GM18498 (cell line): ENCODE measurements at regions not wholly inside any gene's neighbourhood (a gene's known extent, or its start where the extent isn't known, plus 50 kb on each side); places are given as distances from the start of the nearest gene placed in this dataset.
"Not testable (repeated sequence)": the region's sequence is repeated elsewhere in the genome, so short reads cannot be mapped to it uniquely, and the experiment has no call there.

Experiments
- ATAC-seq: cut with Tn5 transposase; IDR thresholded peaks from one replicate; pipeline ENCODE4 v1.9.1; 2021; ENCODE audit warnings: mild to moderate bottlenecking, moderate library complexity; ENCODE audit not compliant: unreplicated experiment

DNA sequence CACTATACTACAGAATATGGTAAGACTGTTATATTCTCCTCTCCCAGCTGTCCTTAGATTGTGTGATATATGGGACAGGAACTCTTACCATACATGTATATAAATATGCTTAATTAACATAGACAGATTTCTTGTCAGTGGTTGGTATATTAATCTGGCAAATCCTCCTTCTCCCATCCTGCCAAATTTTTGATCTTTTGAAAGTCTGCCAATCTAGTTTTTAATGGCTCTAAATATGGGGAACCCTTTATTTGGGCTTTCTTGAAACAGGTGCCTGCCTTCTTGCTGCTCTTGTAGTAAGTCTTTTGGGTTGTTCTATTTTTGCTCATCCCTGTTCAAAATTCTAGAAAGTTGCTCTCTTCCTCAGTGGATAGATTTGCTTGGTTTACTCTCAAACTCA lies 63.5 kb downstream of the SPATA31D1 start:
- no peak for ATAC-seq

DNA sequence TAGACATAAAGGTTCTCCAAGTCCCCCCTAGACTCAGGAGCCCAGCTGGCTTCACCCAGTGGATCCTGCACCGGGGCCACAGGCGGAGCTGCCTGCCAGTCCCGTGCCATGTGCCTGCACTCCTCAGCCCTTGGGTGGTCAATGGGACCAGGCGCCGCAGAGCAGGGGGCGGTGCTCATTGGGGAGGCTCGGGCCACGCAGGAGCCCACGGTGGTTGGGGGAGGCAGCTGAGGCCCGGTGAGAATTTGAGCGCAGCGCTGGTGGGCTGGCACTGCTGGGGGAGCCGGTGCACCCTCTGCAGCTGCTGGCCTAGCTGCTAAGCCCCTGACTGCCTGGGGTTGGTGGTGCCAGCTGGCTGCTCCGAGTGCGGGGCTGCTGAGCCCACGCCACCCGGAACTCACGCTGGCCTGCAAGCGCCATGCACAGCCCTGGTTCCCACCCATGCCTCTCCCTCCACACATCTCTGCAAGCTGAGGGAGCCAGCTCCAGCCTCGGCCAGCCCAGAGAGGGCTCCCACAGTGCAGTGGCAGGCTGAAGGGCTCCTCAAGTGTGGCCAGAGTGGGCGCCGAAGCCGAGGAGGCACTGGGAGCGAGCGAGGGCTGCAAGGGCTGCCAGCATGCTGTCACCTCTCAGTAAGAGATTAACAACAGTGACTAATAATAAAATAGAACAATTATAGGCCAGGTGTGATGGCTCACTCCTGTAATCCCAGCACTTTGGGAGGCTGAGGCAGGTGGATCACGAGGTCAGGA lies 65.9 kb downstream of the SPATA31D1 start:
- ATAC-seq, result no peak

DNA sequence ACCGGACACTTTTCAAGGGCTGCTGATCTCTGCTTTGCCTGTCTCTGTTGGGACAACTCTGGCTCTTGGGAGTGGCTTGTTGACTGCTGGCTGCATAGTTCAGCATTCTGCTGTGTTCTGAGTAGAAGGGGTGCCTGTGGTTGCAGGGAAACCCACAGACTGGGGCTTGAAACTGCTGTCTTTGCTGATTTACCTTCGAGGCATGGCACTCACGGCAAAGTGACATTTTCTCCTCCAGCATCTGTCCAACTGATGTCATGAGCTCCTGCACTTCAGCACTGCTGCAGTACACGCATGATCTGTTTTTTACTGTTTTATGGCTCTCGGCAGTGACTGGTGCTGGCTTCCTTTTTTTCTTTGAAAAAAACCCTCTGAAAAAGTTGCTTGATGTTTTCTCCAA lies 69.2 kb downstream of the SPATA31D1 start:
- ATAC-seq, result no peak

DNA sequence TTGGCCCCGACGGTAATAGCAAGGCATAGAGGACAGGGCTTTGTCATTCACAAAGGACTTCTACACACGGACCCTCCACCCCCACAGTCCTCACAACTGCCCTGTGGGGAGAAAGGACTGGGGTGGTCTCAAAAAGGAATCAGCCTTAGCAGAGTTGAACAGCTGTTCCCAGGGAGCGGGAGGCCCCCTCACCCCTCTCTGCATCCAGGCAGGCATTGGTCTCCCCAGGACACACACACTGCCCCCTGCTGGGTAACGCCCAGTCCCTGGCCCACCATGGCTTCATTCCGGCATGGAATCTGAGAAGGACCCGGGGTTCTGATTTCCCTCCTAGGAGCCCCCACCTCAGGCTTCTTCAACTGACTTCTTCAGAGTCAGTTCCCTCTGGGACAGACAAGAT lies 73.2 kb downstream of the SPATA31D1 start:
- not testable (repeated sequence) for ATAC-seq

DNA sequence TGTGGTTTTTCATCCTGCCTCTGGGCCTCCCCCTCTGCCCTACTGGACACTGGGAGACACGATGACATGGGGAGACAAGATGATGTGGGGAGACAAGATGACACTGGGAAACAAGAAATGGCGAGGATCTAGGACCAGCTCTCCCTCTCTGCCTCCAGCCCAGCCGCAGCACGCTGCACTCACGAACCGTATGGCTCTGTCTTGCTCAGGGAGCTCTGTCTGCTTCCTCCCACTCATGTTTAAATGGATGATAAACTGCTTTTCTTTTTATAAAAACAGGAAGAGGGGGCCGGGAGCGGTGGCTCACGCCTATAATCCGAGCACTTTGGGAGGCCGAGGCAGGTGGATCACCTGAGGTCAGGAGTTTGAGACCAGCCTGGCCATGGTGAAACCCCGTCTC lies 73.7 kb downstream of the SPATA31D1 start:
- ATAC-seq, result no peak

DNA sequence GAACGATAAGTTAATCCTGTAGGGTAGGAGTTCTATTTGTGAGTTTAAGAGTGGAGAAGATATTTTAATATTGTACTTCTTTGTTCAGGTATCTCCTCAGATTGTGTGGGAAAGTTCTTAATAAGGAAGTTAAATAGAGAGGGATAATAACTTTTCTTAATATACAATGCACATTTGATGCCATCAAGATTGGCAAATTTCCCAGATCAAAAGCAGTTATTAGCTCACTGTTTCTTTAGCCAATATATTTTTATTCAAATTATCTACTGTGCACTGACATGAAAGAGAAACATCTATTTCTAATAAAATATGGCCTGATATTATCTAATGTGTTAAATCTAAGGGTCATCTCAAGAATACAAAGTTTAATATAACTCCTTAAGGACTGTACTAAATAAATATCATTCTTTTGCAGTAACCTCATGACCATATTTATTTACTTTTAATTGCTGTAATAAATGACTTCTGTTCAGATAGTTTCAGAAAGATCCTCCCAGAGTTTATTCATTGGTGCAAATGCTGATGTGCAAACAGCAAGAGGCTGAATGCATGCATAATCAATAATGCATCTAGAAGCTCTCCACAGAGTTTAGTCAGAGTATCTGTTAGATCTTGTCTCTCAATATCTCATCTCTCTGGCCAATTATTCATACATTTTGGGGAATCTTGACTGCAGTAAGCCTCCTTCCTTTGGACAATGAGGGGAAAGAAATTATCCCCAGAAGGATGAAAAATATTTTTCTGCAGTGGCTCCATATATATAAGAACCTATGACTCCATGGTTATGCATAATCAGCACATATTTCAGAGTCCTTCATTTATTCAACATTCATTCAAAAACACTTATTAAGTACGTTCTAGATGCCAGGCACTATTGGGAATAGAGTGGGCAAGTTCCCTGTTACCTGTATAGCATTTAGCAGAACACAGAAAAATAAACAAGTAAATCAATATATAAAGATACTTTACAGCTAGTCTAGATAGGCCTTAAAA lies 85.3 kb downstream of the SPATA31D1 start:
- no peak for ATAC-seq

DNA sequence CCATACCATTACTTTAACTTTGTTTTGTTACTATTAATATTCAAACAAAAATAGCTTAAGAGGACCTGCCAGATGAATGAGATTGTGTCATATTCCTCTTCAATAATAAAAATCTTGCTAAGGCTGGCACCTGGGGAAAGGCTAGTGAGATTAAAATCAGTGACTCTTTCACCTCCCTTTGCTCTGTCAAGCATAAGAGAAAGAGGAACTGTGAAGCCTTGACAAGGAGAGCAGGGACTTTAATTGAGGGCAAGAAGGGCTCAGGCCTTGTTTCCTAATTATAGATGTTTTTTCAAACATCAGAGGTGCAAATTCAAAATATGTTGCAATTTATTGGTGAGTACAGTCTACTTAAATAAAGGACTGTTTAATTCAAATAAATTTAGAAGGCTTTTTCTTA lies 91.7 kb downstream of the SPATA31D1 start:
- ATAC-seq, result peak; percentile 47

DNA sequence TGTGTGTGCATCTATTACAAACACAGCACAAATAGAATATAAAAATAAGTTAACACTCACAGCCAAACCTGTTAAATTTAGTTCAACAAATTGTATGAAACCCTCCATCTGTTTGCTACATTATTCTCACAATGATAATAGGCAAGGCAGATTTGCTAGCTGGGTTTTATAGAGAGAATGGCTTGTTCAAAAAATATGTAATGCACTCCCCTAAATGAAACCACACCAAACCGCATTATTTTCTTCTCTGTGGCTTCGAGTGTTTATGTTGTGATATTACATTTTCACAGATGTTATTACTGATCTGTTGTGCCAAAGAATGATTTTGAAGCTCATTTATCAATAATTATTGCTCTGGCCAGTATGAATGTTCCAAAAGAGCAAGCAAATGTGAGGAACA lies 92.9 kb downstream of the SPATA31D1 start:
- no peak for ATAC-seq

DNA sequence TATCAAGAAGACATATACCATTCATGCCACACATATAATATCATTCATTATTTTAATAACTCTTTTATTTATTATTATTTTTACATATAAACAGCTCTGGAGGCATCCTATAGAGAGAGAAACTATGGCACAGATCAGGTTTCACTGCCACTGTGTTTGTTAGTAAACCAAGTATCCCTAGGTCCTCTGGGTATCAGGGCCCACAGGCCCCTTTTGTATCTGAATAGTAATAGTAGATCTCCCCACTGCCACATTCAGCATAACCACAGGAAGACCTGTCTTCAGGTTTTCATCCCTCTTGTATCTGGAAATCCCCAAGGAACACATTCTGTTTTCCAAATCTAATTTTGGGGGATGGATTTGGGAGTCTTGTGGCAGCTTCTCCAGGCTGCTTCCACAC lies 94.0 kb downstream of the SPATA31D1 start:
- no peak for ATAC-seq

DNA sequence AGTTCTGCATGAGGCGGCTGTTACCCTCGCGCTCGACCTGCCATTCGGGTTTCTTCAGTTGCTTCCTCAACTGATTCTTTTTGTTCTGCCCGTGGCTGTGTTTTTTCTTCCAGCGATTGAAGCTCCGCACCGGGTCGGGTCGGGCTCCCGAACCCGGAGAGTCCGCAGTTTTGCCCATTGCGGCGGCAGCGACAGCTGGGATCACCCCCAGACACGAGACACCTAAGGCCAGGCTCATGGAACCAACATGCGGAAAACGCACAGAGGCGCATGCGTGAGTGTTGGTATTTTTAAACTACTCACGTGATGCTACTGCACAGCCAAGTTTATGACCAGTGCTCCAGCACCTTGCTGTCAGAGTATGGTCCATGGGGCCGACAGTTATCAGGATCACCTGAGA lies 100.0 kb downstream of the SPATA31D1 start:
- no peak for ATAC-seq

DNA sequence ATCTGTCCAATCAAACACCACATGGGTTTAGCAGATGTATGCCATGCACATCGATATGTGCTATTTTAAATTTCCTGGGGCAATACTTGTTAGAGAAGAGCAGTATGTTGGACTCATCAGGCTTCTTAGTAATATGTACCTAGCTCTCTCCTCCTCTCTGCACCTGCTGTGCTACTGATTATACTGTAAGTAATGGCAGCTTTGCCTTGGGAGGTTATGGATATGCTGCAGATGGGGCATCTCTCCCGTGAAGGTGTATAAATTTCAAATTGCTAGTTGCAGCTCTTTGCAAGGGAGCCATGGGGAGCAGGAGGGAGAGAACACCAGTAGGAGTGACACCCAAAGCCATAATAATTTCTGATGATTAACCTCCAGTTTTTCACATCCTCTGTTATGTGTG lies 101.5 kb downstream of the SPATA31D1 start:
- no peak for ATAC-seq

DNA sequence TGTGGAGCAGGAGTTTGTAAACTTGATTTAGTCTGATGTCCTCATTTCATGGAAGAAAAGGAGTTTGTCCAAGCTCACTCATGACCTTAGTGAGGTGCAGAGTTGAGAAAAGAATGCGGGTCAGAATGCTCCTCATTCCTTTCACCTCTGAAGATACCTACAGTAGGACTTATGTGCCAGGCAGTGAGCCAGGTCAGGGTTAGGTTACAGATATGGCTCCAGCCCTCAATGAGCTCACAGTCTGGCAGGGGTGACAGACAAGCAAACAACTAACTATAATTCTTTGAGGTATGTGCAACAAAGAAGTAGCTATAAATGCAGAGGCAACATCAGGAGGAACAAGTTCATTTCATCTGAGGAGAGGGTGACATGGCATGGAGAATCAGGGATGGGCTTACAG lies 102.5 kb downstream of the SPATA31D1 start:
- no peak for ATAC-seq

DNA sequence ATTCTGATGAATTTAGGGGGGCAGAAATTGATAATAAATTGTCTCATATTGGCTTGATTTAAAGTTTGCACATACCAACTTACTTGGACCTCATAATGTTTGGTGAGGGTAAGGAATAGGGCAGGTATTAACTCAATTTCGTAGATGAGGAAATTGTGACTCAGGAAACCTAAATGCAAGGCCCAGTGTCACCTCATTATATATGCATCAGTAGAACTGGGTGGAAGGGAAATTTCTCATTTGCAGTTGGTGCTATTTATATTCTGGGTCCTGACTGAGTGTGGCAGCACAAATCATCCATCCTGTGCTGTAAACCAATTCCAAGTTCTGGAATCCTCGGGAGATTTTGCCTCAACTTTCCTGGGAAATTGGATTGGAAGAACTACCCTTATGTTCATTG lies 103.0 kb downstream of the SPATA31D1 start:
- no peak for ATAC-seq

DNA sequence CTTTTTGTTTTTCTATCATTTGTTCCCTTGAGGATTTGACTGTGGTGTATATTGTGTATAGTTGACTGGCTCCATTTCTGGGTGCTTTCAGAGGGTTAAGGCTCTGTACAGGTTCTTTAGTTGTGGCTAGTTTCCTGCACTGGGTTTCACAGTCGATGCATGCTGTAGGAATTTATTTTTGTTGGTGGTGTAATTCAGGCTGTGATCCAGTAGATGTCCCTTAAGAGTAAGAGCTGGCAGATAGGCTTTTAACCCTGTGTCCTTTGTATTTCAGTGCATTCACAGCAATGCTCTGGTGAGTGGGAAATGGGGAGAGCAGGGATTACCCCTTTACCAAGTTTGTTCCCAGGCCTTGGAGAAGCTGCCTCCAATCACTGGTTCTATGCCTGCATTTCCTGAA lies 112.9 kb downstream of the SPATA31D1 start:
- ATAC-seq, result no peak

DNA sequence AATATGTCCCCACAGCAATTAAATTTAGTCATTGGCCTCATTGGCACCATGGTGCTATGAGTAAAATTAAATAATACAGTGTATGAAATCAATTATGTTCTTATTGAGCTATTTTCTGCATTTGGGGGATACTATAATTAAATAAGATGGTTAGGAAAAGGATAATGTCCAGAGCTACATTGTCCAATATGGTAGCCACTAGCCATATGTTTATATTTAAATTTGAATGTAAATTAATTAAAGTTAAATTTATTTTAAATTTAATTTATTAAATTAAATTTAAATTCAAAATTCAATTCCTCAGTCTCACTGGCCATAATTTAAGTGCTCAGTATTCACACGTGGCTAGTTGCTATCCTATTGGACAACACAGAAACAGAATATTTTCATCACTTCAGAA lies 115.7 kb downstream of the SPATA31D1 start:
- ATAC-seq, result no peak

DNA sequence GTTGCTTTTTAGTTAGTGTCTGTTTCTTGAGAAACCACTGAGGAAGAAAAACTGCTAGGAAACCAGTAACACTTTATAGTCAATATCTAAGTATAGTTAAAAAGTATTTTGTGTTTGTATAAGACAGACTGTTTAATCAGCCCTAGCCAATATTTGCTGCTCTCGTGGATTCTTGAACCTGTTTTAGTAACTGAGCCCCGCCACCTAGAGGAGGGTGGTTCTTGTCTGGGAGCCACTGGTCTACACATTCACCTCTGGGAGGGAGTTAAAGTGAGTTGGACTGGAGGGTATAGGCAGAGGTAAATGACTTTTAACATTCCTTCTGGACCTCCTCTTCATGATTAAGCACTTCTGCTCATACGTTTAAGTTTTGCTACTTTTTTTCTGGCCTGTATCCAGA lies 117.2 kb downstream of the SPATA31D1 start:
- ATAC-seq, result no peak

DNA sequence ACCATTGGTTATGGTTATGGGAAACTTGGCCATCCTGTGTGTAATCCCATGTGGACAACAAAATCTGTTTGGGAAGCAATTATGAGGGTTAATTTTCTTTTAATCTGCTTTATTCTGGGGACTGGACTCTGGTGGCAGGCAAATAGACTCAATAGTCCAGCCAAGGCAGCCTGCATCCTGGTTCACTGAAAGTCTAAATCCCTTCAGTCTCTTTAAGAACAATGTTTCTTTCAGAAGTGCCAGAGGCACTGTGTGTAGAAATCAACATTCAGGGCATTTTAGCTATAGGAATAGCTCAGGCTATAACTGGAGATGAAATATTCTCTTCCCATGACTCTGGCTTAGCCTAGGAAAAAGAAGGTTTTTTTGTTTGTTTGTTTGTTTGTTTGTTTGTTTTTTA lies 118.0 kb downstream of the SPATA31D1 start:
- no peak for ATAC-seq

DNA sequence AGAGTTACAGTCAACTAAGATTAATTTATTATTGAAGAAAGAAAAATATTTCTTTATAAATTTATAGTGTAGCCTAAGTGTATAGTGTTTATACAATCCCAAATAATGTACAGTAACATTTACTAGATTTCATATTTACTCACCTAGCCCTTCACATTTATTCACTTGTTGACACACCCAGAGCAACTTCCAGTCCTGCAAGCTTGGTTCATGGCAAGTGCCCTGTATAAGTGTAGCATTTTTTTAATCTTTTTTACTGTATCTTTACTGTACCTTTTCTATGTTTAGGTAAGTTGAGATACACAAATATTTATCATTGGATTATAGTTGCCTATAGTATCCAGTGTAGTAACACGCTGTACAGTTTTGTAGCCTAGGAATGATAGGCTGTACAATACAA lies 119.9 kb downstream of the SPATA31D1 start:
- no peak for ATAC-seq

DNA sequence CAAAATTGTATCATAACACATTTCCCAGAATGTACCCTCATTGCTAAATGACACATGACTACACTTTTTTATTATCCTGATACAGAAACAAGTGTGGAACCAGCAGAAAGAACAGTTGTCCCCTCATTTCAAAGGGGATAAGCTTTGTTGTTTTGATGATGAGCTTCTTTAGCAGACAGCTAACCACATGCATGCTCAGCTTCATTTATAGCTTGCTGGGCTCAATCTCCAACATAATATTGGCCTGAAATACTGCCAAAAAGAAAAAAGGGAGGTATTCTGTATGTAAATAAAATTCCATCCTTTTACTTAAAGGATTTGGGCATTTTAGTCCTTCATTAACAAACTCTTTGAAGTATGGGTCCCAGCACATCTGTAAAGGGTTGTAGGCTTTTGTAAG lies 120.4 kb downstream of the SPATA31D1 start:
- ATAC-seq, result no peak

DNA sequence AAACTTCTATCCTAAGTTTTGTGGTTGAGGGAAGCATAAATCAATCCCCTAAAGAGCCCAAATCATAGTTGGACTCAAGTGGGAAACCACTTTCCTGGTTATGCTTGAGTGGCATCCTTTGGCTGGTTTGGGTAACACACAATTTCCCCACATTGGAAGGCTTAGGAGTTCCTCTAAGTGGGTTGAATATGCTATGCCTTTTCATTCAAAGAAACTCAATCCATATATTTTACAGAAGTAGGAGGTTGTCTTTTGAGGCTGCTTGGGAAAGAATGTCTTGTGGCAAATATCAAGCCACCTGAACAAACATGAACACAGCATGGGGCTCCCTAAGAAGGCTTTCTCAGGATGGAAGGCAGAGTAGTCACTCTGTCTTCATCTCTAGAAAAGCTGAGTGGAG lies 121.1 kb downstream of the SPATA31D1 start:
- ATAC-seq, result no peak

DNA sequence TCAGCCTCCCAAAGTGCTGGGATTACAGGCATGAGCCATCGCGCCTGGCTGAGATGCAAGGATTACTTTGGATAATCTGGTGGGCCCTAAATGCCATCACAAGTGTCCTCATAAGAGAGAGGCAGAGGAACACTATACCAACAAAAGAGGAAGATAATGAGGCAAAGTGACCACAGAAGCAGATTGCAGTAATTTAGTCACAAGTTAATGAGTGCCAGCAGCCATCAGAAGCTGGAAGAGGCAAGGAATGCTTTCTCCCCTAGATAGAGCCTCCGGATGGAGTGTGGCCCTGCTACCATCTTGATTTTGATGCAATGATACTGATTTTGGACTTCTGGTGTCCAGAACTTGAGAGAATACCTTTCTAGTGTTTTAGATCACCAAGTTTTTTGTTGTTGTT lies 122.3 kb downstream of the SPATA31D1 start:
- ATAC-seq, result no peak

DNA sequence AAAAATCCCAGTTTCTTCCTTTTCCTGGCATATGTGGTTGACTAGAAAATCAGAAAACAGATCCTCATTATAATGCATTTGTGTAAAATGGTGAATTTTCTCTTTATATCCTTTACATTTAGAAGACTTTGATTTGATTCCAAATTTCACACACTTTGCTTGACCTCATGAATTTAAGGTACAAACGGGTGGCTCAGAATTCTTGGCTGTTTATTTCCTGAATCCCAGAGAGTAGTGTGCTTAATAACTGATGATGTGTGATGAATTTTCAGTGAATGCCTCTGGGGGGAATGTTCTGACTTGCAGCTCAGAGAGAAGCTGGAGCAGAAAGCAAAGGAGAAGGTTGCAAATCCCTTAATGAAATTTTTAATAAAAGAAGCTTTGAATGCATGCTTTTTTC lies 126.8 kb downstream of the SPATA31D1 start:
- no peak for ATAC-seq
